ENCODE measurements at regions not wholly inside any gene's neighbourhood (a gene's known extent, or its start where the extent isn't known, plus 50 kb on each side); places are given as distances from the start of the nearest gene placed in this dataset.
A peak's percentile ranks its signal among the peaks of the same experiment; 100 is the strongest.

- no peak for DNase-seq (ENCODE audit: low spot score)
These were observed 170.9 kb downstream of the PALM2AKAP2 start for GRCh38 chr9:109950710-109951443.

- DNase-seq (ENCODE audit: low spot score): no peak
These were observed 173.3 kb downstream of the PALM2AKAP2 start for GRCh38 chr9:109953300-109953699.

GRCh38 chr9:109953813-109954497 lies 174.0 kb downstream of the PALM2AKAP2 start:
- no peak for DNase-seq (ENCODE audit: low spot score)

GRCh38 chr9:109956717-109957440 lies 176.9 kb downstream of the PALM2AKAP2 start:
- DNase-seq (ENCODE audit: low spot score): no peak

GRCh38 chr9:109959679-109960078 lies 179.7 kb downstream of the PALM2AKAP2 start:
- no peak for DNase-seq (ENCODE audit: low spot score)

GRCh38 chr9:109961626-109962025 lies 181.6 kb downstream of the PALM2AKAP2 start:
- no peak for DNase-seq (ENCODE audit: low spot score)

- no peak for DNase-seq (ENCODE audit: low spot score)
These were observed 182.2 kb downstream of the PALM2AKAP2 start for GRCh38 chr9:109962215-109962614.

- DNase-seq (ENCODE audit: low spot score): no peak
These were observed 183.1 kb downstream of the PALM2AKAP2 start for GRCh38 chr9:109963079-109963478.

- no peak for DNase-seq (ENCODE audit: low spot score)
These were observed 186.8 kb downstream of the PALM2AKAP2 start for GRCh38 chr9:109966643-109967368.

- DNase-seq (ENCODE audit: low spot score): peak; percentile 59
These were observed 187.9 kb downstream of the PALM2AKAP2 start for GRCh38 chr9:109967651-109968642.

- peak; percentile 40 for DNase-seq (ENCODE audit: low spot score)
These were observed 189.0 kb downstream of the PALM2AKAP2 start for GRCh38 chr9:109969011-109969410.

GRCh38 chr9:109969573-109970237 lies 189.7 kb downstream of the PALM2AKAP2 start:
- no peak for DNase-seq (ENCODE audit: low spot score)

- no peak for DNase-seq (ENCODE audit: low spot score)
These were observed 191.2 kb downstream of the PALM2AKAP2 start for GRCh38 chr9:109971226-109971625.

GRCh38 chr9:109972026-109972882 lies 192.3 kb downstream of the PALM2AKAP2 start:
- DNase-seq (ENCODE audit: low spot score): peak; percentile 86

- no peak for DNase-seq (ENCODE audit: low spot score)
These were observed 193.3 kb downstream of the PALM2AKAP2 start for GRCh38 chr9:109973336-109973735.

GRCh38 chr9:109974143-109974917 lies 194.3 kb downstream of the PALM2AKAP2 start:
- peak; percentile 73 for DNase-seq (ENCODE audit: low spot score)

- DNase-seq (ENCODE audit: low spot score): no peak
These were observed 194.9 kb downstream of the PALM2AKAP2 start for GRCh38 chr9:109974918-109975276.

- DNase-seq (ENCODE audit: low spot score): no peak
These were observed 195.7 kb downstream of the PALM2AKAP2 start for GRCh38 chr9:109975574-109976295.
